ENCODE measurements at regions not wholly inside any gene's neighbourhood (a gene's known extent, or its start where the extent isn't known, plus 50 kb on each side); places are given as distances from the start of the nearest gene placed in this dataset.

- TF ChIP-seq CTCF (conservative IDR thresholded peaks at IDR 0.05; ENCODE audit: low read depth in 2 of 2) (no peak), ZNF114 (CRISPR knock-in tag; IDR thresholded peaks at IDR 0.05) (no peak), NANOG (IDR thresholded peaks at IDR 0.05; ENCODE audit: borderline replicate concordance) (no peak), EZH2 (IDR thresholded peaks at IDR 0.05; ENCODE audit: low read depth, unreplicated experiment) (no peak), ETS1 (IDR thresholded peaks at IDR 0.05) (no peak), REST (IDR thresholded peaks at IDR 0.05; ENCODE audit: unreplicated experiment) (no peak)
Measured at GRCh38 chr18:73261923-73262322, 394.1 kb upstream of the NETO1 start (continued).

- no peak overlapping the region for H3K27ac Mint-ChIP-seq
- no peak overlapping the region for H3K4me3 ChIP-seq
- no peaks in the 10 kb centered on the region for H3F3A ChIP-seq (replicated peaks; ENCODE audit: low read depth)
- no peaks in the 10 kb centered on the region for H3K36me3 ChIP-seq (ENCODE audit: insufficient read depth)
- DNase-seq (ENCODE audit: low spot score), result no peak
- no peaks in the 10 kb centered on the region for H3K27me3 ChIP-seq (ENCODE audit: insufficient read depth)
- no peaks in the 10 kb centered on the region for H3K4me1 ChIP-seq (ENCODE audit: insufficient read depth)
- no peak overlapping the region for H2AFZ ChIP-seq
- H4K20me1 ChIP-seq (replicated peaks; ENCODE audit: insufficient read depth), result no peaks in the 10 kb centered on the region
- no peaks in the 10 kb centered on the region for H3K79me2 ChIP-seq (replicated peaks; ENCODE audit: insufficient read depth)
- no peak overlapping the region for H3K27ac ChIP-seq (ENCODE audit: low read depth)
- no peak for ATAC-seq
- no peaks in the 10 kb centered on the region for H3K9me2 ChIP-seq (ENCODE audit: insufficient read depth)
- no peaks in the 10 kb centered on the region for H3K27me3 Mint-ChIP-seq (ENCODE audit: insufficient read depth, low read depth, poor library complexity)
- H3K9me3 Mint-ChIP-seq, result no peaks in the 10 kb centered on the region
- peaks cover 10% of the 10 kb centered on the region; the same call in 1 of the 3 replicates for H3K36me3 Mint-ChIP-seq (ENCODE audit: low read depth)
- no peak overlapping the region for H3K4me2 ChIP-seq
- no peak overlapping the region for H3K4me3 Mint-ChIP-seq
- peaks cover 3% of the 10 kb centered on the region; the same call in 2 of the 3 replicates for H3K4me1 Mint-ChIP-seq
- TF ChIP-seq REST (IDR thresholded peaks at IDR 0.05; ENCODE audit: unreplicated experiment), result no peak
- TF ChIP-seq ZNF462 (CRISPR knock-in tag; IDR thresholded peaks at IDR 0.05), result no peak
- no peak for TF ChIP-seq ZNF114 (CRISPR knock-in tag; IDR thresholded peaks at IDR 0.05)
Measured at GRCh38 chr18:73261243-73261642, 393.5 kb upstream of the NETO1 start.

All from GM23338 (cell line).